OCI-LY3 (cell line): ENCODE measurements at regions not wholly inside any gene's neighbourhood (a gene's known extent, or its start where the extent isn't known, plus 50 kb on each side); places are given as distances from the start of the nearest gene placed in this dataset.

ENCODE experiments used
- CTCF ChIP-seq: fragments of 200-600, 300-600 bp; sonication (generic); IDR thresholded peaks from 2 replicates; pipeline ENCODE4 v1.5.1; 2014; ENCODE audit warnings: antibody characterized with exemption, low read length, low read depth
- EZH2phosphoT487 ChIP-seq: fragments of 200-600 bp; shearing (Covaris generic); IDR thresholded peaks from 2 replicates; pipeline ENCODE4 v1.6.1; 2018; ENCODE audit warnings: antibody characterized with exemption, mixed run types, low read depth

GRCh38 chr15:50828610-50829206 is 63.2 kb upstream of the SPPL2A start:
- TF ChIP-seq EZH2phosphoT487 (no peak), CTCF (no peak)
